GM18858 (cell line): ENCODE measurements at regions not wholly inside any gene's neighbourhood (a gene's known extent, or its start where the extent isn't known, plus 50 kb on each side); places are given as distances from the start of the nearest gene placed in this dataset.
A peak's percentile ranks its signal among the peaks of the same experiment; 100 is the strongest.
"Not testable (repeated sequence)": the region's sequence is repeated elsewhere in the genome, so short reads cannot be mapped to it uniquely, and the experiment has no call there.

Experiments used
- ATAC-seq: cut with Tn5 transposase; IDR thresholded peaks from one replicate; pipeline ENCODE4 v1.9.1; 2021; ENCODE audit not compliant: unreplicated experiment

- not testable (repeated sequence) for ATAC-seq
These were observed 244.5 kb upstream of the TRIB2 start for GRCh38 chr2:12472265-12472664.

- ATAC-seq: no peak
These were observed 238.3 kb upstream of the TRIB2 start for GRCh38 chr2:12478151-12479064.

- no peak for ATAC-seq
These were observed 237.6 kb upstream of the TRIB2 start for GRCh38 chr2:12479065-12479601.

- ATAC-seq: no peak
These were observed 232.1 kb upstream of the TRIB2 start for GRCh38 chr2:12484536-12485115.

- ATAC-seq: peak; percentile 72
These were observed 230.3 kb upstream of the TRIB2 start for GRCh38 chr2:12486205-12487118.

- no peak for ATAC-seq
These were observed 229.3 kb upstream of the TRIB2 start for GRCh38 chr2:12487253-12488004.

- ATAC-seq: no peak
These were observed 228.1 kb upstream of the TRIB2 start for GRCh38 chr2:12488352-12489318.

GRCh38 chr2:12490641-12491040 is 226.1 kb upstream of the TRIB2 start:
- no peak for ATAC-seq

- ATAC-seq: not testable (repeated sequence)
These were observed 224.4 kb upstream of the TRIB2 start for GRCh38 chr2:12492360-12492759.

GRCh38 chr2:12493031-12493513 is 223.7 kb upstream of the TRIB2 start:
- no peak for ATAC-seq

GRCh38 chr2:12495247-12495868 is 221.4 kb upstream of the TRIB2 start:
- no peak for ATAC-seq

- no peak for ATAC-seq
These were observed 218.4 kb upstream of the TRIB2 start for GRCh38 chr2:12498286-12498685.

GRCh38 chr2:12498704-12499103 is 218.0 kb upstream of the TRIB2 start:
- no peak for ATAC-seq

- no peak for ATAC-seq
These were observed 215.8 kb upstream of the TRIB2 start for GRCh38 chr2:12500899-12501298.

GRCh38 chr2:12501469-12502158 is 215.1 kb upstream of the TRIB2 start:
- ATAC-seq: peak; percentile 71

GRCh38 chr2:12502759-12503158 is 214.0 kb upstream of the TRIB2 start:
- no peak for ATAC-seq

GRCh38 chr2:12504443-12504842 is 212.3 kb upstream of the TRIB2 start:
- peak; percentile 51 for ATAC-seq

- ATAC-seq: no peak
These were observed 209.9 kb upstream of the TRIB2 start for GRCh38 chr2:12506846-12507245.
